NCI-H2171 treated with DMSO at 0.1 percent for 48 hours (cell line): ENCODE measurements at regions not wholly inside any gene's neighbourhood (a gene's known extent, or its start where the extent isn't known, plus 50 kb on each side); places are given as distances from the start of the nearest gene placed in this dataset.
"Not testable (repeated sequence)": the region's sequence is repeated elsewhere in the genome, so short reads cannot be mapped to it uniquely, and the experiment has no call there.

Experiments used
- DNase-seq: peaks from one replicate; lab custom pipeline; 2025; lab: John Stamatoyannopoulos, UW

DNA sequence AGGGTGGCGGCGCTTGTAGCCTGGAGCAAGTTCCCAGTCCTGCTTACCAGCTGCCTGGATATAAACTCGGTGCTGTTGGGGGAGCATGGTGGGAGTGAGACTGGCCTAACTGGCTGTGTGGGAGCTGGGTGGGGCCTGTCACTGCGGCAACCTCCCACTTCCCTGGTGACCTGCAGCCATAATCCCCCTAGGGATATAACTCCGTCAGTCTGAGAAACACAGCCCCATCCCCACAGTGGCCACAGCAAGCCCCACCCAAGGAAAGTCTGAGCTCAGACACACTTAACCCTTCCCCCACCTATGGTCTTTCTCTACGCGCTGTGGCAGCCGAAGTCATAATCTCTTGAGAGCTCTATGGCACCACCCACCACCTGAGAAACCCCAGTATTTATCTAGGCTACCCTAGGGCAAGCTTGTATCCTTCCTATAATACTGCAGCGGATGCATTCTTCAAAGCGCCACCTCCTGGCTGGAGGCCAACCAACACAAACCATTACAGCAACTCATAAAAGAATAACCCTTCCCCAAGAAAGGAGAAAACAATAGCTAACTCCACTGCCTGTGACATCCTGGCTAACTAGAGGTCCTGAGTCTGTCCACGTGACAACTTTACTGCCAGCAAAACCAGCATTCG, 57.4 kb downstream of the ZNF648 start:
- no peak for DNase-seq

DNA sequence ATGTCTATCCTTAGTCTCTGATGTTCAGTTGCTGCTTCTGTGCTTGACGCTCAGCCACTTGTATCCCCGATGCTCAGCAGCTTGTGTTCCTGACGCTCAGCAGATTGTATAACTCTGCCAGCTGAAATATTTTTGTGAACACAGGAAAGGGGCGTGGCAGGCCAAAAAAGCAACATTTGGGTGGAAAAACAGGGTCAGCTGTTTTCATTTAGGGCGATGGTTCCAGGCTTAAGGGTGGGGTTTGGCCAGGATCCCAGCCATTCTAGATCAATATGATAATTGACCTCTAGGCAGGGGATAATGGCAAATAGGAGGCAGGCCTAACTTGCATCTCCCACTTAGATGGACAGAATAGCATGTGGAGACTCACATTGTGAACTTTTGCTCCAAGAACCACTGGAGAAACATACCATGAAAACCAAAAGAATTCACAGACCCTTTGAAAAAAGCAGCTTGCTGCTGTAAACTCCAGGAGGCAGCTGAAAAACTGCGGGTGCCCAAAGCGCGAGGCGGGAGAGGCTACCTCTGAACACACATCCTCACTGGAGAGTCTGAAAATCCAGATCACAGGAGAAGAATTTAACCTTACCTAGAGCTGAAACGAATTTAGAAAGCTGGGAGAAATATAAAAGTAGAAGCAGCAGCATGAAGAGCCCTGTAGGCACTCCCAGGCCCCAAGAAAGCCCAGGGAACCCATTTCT, 58.3 kb downstream of the ZNF648 start:
- DNase-seq: no peak

DNA sequence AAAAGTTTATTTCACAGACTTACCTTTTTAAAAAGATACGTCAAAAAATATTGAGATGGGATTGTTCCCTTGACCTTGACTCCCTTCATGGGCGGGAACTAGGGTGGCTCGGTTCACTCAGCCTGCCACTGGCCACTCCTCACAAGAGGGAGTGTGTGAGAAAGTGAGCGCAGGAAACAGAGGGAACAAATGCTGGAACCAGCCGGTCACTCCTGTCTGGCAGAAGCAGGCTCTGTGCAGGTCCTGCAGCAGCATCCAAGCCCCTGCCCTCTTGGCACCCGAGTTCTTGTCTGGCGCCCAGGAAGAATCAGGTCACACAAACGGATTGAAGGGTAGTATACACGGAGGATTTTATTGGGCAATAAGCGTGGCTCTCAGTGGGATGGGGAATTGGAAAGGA, 58.9 kb downstream of the ZNF648 start:
- no peak for DNase-seq

DNA sequence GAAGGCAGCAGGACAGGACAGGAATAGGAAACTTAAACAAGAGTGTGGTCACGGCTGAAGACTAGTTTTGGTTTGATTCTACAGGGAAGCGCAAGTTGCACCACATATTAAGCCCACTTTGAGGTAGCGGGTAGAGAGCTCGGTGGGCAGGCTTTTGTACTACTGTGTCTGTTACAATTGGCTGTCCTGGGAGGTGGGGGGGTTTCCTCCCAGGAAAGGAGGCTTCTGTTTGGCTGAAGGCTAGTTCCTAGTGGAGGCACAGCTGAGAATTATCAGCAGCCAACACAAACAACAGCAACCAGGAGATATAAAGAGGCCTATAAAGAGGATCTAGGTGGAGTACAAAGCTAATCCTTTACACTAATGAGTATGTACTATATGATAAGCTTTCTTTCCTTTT, 62.7 kb downstream of the ZNF648 start:
- no peak for DNase-seq

DNA sequence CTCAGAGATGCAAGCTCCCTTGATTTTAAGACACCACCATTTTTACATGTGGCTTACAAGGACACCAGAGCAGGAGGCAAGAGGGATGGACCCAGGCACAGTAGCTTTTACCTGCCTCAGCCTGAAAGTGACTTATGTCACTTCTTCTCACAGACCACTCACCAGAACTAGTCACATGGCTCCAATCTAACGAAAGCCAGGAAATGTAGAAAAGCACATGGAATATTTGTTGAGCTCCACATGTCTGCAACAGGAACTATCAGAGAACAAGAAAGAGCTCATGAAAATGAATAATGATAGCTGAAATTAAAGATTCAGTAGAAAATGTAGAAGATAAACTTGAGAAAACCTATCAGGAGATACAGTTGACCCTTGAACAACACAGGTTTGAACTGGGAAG, 69.4 kb downstream of the ZNF648 start:
- no peak for DNase-seq

DNA sequence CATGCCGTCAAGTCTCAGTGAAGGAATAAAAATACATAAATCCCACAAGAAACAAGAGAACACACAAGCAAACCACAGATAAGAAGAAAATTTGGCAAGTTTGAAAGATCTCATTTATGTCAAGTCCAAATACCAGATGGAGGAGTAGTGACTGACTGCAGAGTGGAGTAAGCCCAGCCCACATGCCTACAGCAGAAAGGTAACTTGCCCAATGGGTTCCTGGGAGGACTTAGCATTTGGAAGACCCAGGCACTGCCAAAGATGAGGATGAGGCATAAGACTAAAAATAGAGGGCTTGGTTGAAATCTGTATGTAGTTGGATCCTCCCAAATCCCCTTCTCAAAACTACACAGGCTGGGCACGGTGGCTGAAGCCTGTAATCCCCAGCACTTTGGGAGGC, 70.8 kb downstream of the ZNF648 start:
- DNase-seq: no peak

DNA sequence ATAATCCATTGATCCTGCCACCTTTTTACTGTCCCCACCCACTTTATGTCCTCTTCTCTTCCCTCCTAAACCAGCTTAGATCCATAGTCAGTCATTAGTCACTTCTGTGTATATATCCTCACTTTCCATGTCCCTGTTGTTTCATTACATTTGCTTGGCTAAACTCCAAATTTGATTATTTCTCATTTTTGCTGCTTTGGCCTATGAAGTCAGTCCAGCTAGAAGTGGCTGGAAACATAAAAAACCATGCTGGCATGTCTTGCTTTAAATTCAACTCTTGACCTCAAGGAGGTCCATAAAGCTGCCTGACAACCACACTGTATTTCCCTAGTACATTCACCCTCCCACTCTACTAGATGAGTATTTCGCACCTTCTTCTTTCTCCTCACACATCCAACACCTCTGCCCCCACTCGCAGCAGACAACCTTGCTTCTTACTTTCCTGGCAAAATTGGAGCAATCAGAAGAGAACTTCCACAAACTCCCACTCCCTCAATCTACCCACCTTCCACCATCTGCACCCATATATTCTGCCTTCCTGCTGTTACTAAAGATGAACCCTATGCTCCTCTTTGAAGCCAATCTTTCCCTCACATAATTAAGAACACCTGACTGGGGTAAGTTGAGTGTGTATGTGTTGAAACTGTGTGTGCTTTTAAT, 72.1 kb downstream of the ZNF648 start:
- no peak for DNase-seq

DNA sequence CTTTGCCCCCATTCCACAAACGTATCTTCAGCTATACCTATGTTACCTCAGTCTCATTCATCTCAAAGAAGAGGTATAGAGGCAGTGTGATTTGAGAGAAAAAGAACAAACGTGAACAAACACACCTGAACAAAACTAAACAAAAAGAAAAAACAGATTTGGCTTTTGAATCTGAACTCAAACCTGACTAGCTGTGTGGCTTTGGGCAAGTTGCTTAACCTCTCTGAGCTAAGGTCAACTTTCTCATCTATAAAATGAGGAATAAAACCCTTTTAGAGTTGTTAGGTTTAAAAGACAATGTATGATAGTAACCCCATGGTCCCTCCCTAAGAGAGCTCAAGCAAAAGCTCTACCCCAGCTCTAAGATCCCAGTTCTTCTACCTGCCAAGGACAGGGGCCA, 73.5 kb downstream of the ZNF648 start:
- DNase-seq: no peak

DNA sequence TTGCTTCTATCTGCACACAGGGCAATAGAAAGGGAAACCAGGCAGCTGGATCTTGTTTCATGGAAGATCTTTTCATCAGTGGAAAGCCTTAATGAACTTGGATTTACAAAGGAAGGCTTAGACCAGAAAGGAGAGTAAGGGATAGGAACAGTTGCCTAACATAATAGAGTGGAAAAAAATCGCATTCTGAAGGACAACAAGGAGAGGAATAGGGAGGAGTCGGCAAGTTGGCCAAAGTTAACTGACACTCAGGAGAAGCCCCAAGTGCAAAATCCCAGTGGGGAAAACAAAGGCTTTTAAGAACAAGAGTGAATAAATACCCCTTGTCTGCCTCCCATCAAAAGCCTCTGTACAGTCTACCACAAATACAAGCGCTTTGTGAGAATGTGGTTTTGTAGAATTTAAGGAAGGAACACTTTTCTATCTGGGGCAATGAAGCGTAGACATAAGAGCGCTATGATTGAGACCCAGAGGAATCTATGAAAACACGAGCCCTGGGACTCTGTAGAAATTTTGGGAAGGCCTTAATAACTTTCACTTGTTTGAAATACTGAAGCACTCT, 74.1 kb downstream of the ZNF648 start:
- DNase-seq: no peak

DNA sequence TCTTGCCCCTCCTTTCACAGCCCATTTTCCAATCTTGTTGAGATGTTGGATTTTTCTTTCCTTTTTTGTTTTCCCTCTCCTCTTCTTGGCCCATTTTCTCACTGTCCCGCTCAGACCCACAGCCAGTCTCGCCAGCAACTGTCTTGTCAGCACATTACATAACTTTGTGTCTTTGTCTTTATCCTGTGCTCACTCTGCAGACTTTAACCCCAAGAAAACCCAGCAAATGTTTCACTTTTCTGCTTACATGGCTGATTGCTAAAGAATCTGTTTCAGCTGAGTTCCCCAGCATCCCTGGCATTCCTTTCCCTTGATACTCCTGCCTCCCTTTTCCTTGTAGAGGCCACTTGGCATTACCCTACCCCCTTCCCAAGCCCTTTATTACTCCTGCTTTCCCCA, 74.6 kb downstream of the ZNF648 start:
- DNase-seq: no peak

DNA sequence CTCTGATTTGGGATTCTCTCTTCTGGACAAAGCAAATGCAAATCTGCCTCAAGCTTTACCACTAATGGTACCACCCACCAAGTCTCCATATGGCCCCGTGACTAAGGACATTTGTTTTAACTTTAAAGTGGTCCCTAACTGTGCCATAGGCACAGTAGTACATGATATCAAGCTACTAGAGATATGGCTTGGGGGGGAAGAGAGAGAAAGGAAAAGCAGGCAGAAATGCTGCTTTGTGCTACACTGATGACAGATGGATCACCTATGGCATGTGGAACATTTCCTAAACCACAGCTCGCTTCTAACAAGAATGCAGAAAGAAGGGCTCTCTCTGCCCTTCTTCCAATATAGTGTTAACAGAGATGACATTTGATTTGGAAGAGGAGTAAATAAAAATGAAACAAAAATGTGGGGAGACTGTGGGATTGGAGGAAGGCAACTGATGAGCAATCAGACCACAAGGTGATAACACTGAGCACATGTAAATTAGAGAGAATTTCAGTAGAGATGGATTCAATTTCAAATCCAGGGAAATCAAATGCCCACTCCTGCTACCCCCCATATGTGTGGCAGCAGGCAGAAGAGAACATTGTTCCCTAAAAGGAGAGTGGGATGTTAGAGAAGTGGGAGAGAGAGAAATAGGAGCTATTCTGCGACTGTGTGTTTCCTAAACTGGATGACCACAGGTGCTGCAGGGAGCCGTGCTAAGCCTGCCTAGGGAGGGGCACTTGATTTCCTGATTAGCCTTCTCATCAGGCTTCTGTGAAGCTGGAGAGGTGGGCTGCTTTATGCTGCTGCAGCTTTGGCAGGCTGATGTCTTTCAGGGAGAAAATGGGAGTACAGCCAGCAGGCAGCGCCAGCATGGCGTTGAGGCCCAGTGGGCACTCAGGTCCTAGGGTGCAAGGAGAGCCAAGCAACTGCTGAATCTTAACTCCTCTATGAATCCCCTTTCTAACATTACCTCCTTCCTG, 75.3 kb downstream of the ZNF648 start:
- no peak for DNase-seq

DNA sequence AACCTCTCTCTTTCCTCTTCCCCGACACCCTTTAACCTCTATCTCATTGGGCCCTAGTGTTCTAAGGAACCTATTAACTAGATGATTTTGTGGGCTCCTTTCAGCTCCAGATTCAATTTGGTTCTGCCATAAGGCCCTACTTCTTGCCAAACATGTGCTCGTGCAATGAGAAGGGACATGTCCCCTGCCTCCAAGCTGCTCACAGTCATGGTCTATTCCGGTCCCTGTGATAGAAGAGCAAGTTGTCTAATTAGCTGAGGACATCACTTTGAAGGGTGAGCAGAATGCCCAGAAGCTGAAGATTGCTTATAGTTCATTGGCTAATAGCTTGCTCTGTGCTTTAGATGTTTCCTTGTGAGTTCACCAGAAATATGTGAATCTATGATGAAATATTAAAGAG, 76.2 kb downstream of the ZNF648 start:
- DNase-seq: no peak

DNA sequence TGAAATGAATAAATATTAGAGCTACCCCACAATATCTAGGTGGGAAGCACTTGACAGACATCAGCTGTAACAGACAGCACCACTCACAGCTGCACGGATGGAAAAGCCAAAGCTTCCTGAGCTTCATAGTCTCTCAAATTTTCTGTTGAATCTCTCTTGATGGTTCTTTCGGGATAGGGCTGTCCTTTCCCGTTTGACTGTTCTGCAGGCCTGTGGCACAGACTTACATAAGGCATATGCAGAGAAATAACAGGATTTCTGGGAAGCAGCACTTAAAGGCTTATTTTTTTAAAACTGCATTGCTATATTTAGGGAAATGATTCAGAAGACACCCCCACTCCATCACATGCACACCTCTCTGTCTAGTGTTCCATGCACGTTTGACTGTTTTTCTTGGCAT, 77.5 kb downstream of the ZNF648 start:
- DNase-seq: no peak

DNA sequence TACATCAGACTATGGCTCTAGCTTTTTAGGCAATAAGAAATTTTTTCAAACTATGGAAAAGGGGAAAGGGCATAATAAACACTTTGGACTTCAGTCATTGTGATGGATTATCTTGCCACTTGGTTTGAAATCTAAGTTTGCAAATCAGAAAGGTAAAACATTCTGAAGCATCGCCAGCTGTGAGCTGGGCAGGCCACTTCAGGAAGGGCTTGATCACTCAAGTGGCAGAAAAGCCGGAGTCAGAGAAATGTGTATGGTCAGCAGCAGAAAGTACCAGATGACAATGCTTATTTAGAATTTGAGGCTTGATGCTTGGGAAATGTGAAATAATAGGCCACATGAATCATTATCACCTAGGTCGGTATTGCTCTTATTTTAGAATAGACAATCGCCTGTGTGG, 79.7 kb downstream of the ZNF648 start:
- DNase-seq: no peak

DNA sequence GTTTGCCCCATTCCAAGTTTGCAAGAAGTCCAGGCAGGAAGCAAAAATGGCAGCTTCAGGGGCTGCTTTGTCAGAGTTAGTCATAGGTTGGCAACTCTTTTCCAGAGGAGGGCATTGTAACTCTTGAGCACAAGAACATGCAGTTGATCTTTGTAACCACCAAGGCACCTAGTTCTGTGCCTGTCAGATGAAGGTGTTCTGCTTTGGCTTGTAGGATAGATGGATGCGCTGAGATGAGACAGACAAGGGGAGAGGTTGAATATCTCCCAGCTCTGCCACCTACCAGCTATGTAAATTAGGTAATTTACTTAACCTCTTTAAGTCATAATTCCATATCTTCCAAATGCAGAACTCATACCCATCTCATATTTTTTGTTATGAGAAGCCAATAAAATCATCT, 89.3 kb downstream of the ZNF648 start:
- no peak for DNase-seq

DNA sequence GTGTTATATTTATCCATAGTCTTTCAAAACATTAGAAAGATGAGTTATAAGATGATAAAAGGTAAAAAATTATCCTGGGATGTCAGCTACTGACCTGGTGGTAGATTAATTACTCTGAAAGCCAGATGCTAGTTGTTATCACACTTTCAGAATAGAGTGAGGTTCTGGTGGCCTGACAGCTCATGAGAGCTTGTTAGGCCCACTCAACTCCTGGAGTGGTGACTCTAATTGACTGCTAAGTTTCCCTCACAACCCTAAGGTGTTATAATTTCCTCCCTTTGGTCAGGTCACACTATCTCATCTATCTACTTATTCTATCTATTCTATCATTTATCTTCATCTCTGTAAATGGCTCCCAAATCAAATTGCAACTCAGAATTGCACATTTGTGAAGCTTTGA, 90.1 kb downstream of the ZNF648 start:
- DNase-seq: no peak

DNA sequence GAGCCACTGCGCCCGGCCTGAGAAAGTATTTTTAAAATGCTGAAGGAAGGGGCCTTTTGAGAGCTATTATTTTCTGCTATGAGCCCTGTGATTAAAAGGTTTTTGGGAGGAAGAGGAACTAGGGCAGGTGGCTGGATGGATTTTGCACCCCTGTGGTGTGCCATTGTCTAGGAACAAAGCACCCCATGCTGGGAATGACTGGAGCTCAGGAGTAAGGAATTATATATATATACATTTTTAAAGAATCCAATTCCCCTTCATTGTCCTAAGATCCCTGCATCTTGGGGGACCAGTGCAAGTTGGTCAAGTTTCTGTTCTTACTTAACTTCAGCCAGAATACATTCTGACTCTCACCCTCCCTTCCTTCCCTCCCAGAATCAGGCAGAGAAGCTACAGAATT, 91.6 kb downstream of the ZNF648 start:
- DNase-seq: no peak

DNA sequence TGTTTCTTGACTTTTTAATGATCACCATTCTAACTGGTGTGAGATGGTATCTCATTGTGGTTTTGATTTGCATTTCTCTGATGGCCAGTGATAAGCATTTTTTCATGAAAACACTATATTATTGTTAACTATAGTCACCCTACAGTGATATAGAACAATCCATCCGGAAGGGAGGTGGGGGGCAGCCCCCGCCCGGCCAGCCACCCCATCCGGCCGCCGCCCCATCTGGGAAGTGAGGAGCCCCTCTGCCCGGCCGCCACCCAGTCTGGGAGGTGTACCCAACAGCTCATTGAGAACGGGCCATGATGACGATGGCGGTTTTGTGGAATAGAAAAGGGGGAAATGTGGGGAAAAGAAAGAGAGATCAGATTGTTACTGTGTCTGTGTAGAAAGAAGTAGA, 106.8 kb downstream of the ZNF648 start:
- DNase-seq: not testable (repeated sequence)

DNA sequence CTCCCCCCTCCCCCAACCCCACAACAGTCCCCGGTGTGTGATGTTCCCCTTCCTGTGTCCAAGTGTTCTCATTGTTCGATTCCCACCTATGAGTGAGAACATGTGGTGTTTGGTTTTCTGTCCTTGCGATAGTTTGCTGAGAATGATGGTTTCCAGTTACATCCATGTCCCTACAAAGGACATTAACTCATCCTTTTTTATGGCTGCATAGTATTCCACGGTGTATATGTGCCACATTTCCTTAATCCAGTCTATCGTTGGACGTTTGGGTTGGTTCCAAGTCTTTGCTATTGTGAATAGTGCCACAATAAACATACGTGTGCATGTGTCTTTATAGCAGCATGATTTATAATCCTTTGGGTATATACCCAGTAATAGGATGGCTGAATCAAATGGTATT, 107.3 kb downstream of the ZNF648 start:
- DNase-seq: not testable (repeated sequence)

DNA sequence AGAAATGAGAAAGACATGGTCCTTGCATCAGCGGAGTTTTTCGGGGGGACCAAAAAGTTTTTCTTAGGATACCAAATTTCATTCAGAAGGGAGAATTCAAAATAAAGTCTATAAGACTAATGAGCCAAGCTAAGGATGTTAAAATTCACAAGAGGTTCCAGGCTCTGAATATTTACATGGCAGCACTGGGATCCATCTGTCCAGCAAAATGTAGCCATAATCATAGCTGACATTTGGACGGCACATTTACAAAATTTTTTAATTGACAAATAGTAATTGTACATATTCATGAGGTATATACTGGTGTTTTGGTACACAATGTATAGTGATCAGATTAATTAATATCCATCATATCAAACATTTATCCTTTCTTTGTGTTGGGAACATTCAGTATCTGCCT, 107.9 kb downstream of the ZNF648 start:
- DNase-seq: no peak

DNA sequence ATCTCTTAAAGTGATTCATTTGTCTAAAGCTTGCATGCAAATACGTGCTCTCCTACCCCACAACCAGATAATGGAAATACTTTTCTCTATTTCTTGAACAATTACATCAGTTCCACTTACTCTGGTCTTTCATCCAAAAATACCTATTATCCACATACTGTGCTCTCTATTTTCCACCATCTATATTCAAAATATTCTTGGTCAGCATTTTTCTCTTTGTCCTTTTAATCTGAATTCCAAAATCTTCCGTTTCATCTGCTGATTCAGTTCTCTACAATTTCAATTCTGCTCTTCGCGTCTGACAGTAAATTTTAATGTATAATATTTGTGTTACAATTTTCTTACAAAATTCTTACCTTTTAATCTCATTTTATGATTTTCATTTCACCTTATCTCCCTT, 110.3 kb downstream of the ZNF648 start:
- no peak for DNase-seq

DNA sequence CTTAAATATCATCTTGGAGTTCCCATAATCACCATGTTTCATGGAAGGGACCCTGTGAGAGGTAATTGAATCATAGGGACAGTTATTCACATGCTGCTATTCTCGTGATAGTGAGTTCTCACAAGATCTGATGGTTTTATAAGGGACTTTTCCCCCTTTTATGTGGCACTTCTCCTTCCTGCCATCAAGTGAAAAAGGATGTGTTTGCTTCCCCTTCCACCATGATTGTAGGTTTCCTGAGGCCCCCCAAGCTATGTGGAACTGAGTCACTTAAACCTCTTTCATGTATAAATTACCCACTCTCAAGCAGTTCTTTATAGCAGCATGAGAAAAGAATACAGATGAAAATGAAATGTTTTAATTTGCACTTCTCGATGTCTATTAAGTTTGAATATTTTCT, 112.0 kb downstream of the ZNF648 start:
- DNase-seq: no peak
